ENCODE measurements at regions not wholly inside any gene's neighbourhood (a gene's known extent, or its start where the extent isn't known, plus 50 kb on each side); places are given as distances from the start of the nearest gene placed in this dataset.

DNA sequence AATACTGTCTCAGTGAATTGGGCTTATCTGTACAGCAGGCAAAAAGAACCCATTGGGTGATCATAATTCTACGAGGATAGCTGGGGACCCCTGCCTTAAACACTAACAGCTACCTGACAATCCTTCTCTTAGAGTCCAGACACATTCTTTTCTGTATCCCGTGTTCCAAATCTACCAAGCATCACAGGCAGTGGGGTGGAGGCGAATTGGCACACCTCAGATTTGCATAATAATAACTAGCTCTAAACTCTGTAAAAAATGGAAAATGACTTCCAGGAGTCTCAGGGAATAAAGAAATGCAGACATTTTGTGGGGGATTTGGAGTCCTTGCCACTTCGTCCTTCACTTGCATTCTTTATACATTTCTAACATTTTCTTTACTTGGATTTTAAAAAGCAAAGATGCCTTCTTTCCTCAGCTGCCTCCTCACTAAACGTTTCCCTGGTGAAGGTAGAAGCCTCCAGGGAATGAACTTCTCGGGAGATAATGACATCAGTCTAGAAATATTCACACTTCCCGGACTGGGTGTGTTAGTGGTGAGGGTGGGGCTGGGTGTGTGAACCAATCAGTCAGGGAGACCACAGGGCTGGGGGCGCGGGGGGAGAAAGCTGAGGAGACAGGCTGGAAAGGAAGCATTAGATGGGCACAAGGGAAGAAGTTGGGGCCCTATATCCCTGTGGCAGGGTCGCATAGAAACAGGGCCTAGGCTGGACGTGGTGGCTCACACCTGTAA is 59.1 kb upstream of the BOD1L2 start:
- TF ChIP-seq NFIC (IDR thresholded peaks at IDR 0.05) (no peak), USF1 (IDR thresholded peaks at IDR 0.05) (no peak), YY1 (IDR thresholded peaks at IDR 0.05; ENCODE audit: low read depth) (no peak), TAF1 (IDR thresholded peaks at IDR 0.05; ENCODE audit: low read depth) (no peak), CEBPB (IDR thresholded peaks at IDR 0.05) (no peak), ZBTB7A (IDR thresholded peaks at IDR 0.05; ENCODE audit: low read depth) (no peak), FOXM1 (IDR thresholded peaks at IDR 0.05; ENCODE audit: borderline replicate concordance, low read depth) (no peak), EGR1 (IDR thresholded peaks at IDR 0.05) (no peak), TCF12 (IDR thresholded peaks at IDR 0.05; ENCODE audit: low read depth) (no peak)
- TF ChIP-seq, protein P1, sequence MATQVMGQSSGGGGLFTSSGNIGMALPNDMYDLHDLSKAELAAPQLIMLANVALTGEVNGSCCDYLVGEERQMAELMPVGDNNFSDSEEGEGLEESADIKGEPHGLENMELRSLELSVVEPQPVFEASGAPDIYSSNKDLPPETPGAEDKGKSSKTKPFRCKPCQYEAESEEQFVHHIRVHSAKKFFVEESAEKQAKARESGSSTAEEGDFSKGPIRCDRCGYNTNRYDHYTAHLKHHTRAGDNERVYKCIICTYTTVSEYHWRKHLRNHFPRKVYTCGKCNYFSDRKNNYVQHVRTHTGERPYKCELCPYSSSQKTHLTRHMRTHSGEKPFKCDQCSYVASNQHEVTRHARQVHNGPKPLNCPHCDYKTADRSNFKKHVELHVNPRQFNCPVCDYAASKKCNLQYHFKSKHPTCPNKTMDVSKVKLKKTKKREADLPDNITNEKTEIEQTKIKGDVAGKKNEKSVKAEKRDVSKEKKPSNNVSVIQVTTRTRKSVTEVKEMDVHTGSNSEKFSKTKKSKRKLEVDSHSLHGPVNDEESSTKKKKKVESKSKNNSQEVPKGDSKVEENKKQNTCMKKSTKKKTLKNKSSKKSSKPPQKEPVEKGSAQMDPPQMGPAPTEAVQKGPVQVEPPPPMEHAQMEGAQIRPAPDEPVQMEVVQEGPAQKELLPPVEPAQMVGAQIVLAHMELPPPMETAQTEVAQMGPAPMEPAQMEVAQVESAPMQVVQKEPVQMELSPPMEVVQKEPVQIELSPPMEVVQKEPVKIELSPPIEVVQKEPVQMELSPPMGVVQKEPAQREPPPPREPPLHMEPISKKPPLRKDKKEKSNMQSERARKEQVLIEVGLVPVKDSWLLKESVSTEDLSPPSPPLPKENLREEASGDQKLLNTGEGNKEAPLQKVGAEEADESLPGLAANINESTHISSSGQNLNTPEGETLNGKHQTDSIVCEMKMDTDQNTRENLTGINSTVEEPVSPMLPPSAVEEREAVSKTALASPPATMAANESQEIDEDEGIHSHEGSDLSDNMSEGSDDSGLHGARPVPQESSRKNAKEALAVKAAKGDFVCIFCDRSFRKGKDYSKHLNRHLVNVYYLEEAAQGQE (IDR thresholded peaks at IDR 0.05; ENCODE audit: low read depth), result no peak

GRCh38 chr18:57088883-57089282 is 58.0 kb upstream of the BOD1L2 start:
- TF ChIP-seq FOXM1 (IDR thresholded peaks at IDR 0.05; ENCODE audit: borderline replicate concordance, low read depth) (no peak), EP300 (IDR thresholded peaks at IDR 0.05; ENCODE audit: borderline replicate concordance) (no peak), EGR1 (IDR thresholded peaks at IDR 0.05) (no peak), TAF1 (IDR thresholded peaks at IDR 0.05; ENCODE audit: low read depth) (no peak), TCF12 (IDR thresholded peaks at IDR 0.05; ENCODE audit: low read depth) (no peak), CREB1 (IDR thresholded peaks at IDR 0.05; ENCODE audit: low read depth) (no peak), ZBTB7A (IDR thresholded peaks at IDR 0.05; ENCODE audit: low read depth) (no peak), USF1 (IDR thresholded peaks at IDR 0.05) (no peak), CEBPB (IDR thresholded peaks at IDR 0.05) (no peak), YY1 (IDR thresholded peaks at IDR 0.05; ENCODE audit: low read depth) (no peak), TEAD4 (IDR thresholded peaks at IDR 0.05) (no peak), MAX (IDR thresholded peaks at IDR 0.05) (no peak), RAD21 (IDR thresholded peaks at IDR 0.05; ENCODE audit: low read depth) (no peak)
- TF ChIP-seq, protein P1 (IDR thresholded peaks at IDR 0.05; ENCODE audit: low read depth), result no peak

- no peak for TF ChIP-seq FOXM1 (IDR thresholded peaks at IDR 0.05; ENCODE audit: borderline replicate concordance, low read depth)
Measured at GRCh38 chr18:57089702-57090101, 57.2 kb upstream of the BOD1L2 start.

DNA sequence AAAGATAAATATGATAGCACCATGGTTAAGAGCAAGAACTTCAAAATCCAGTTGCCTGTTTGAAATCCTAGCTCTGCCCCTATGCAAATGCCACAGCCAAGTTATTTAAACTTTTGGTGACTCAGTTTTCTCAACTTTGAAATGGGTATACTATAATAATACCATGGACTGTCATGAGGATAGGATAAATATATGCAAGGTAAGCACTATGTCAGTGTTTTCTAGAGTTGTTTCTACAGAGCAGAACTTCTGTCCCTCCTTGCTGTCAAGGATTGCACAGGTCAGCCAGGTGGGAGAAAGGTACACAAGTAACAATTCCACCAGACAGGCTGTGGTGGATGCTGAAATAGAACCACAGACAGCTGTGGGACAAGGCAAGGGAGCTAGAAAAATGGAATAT is 55.7 kb upstream of the BOD1L2 start:
- no peak for TF ChIP-seq TCF12 (IDR thresholded peaks at IDR 0.05; ENCODE audit: low read depth)
- TF ChIP-seq TEAD4 (IDR thresholded peaks at IDR 0.05), result no peak
- no peak for TF ChIP-seq EGR1 (IDR thresholded peaks at IDR 0.05)
- TF ChIP-seq, protein P1 (IDR thresholded peaks at IDR 0.05; ENCODE audit: low read depth), result no peak
- no peak for TF ChIP-seq MAX (IDR thresholded peaks at IDR 0.05)
- TF ChIP-seq RAD21 (IDR thresholded peaks at IDR 0.05; ENCODE audit: low read depth), result no peak
- TF ChIP-seq CEBPB (IDR thresholded peaks at IDR 0.05), result no peak
- TF ChIP-seq FOXM1 (IDR thresholded peaks at IDR 0.05; ENCODE audit: borderline replicate concordance, low read depth), result no peak
- TF ChIP-seq YY1 (IDR thresholded peaks at IDR 0.05; ENCODE audit: low read depth), result no peak
- no peak for TF ChIP-seq TAF1 (IDR thresholded peaks at IDR 0.05; ENCODE audit: low read depth)
- TF ChIP-seq EP300 (IDR thresholded peaks at IDR 0.05; ENCODE audit: borderline replicate concordance), result no peak
- TF ChIP-seq ZBTB7A (IDR thresholded peaks at IDR 0.05; ENCODE audit: low read depth), result no peak
- TF ChIP-seq NFIC (IDR thresholded peaks at IDR 0.05), result no peak
- no peak for TF ChIP-seq CREB1 (IDR thresholded peaks at IDR 0.05; ENCODE audit: low read depth)
- no peak for TF ChIP-seq USF1 (IDR thresholded peaks at IDR 0.05)
